HG03469 (cell line): ENCODE measurements at regions not wholly inside any gene's neighbourhood (a gene's known extent, or its start where the extent isn't known, plus 50 kb on each side); places are given as distances from the start of the nearest gene placed in this dataset.

Experiments
- ATAC-seq: cut with Tn5 transposase; IDR thresholded peaks from one replicate; pipeline ENCODE4 v1.9.1; 2021; ENCODE audit warnings: mild to moderate bottlenecking, moderate library complexity, moderate number of reproducible peaks; ENCODE audit not compliant: unreplicated experiment

DNA sequence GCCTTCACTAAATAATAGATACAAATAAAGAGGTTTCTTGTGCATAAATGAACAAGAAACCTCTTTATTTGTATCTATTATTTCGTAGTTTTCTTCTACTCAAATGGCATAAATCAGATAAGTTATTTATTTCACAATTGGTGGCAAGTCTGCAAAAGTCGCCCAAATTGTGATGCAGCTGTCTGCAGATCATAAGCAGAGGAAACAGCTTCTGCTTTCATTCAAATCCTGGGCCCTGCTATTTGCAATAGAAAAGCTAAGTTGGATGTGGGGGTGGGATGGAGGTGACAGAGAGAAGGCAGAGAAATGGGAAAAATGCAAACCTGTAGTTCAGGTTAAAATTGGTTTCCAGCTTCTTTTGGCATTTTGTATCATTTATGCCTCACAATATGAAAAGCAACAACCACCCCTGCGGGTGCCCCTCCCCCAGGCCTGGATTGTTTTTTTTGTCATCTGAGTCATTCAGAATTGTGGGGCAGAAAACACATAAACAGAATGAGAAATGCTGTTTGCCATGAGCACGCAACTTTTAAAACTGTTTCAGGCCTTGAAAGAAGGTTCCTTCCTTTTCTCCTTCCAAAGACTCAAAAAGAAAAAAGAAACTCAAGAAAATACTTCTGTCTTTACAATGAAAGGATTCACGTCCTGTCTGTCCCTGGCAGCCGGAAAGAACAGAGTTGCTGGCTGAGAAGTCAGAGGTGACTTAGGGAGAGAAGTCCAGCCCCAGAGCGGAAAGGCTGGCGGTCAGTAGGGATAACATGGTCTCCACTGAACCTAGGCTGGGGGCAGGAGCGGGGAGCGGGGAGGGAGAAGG, 132.9 kb downstream of the BAMBI start:
- no peak for ATAC-seq

DNA sequence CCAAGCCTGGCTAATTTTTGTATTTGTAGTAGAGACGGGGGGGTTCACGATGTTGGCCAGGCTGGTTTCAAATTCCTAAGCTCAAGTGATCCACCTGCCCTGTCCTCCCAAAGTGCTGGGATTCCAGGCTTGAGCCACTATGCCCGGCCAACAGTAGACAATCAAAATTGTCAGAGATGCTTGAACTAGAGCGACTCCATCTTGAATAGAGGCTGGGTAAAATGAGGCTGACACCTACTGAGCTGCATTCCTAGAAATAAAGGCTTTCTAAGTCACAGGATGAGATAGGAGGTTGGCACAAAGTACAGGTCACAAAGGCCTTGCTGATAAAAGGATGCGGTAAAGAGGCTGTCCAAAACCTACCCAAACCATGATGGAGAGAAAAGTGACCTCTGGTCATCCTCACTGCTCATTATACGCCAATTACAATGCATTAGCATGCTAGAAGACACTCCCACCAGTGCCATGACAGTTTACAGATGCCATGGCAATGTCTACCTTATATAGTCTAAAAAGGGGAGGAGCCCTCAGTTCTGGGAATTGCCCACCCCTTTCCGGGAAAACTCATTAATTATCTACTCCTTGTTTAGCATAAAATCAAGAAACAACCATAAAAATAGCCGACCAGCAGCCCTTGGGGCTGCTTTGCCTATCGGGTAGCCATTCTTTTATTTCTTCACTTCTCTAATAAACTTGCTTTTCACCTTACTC, 134.5 kb downstream of the BAMBI start:
- no peak for ATAC-seq

DNA sequence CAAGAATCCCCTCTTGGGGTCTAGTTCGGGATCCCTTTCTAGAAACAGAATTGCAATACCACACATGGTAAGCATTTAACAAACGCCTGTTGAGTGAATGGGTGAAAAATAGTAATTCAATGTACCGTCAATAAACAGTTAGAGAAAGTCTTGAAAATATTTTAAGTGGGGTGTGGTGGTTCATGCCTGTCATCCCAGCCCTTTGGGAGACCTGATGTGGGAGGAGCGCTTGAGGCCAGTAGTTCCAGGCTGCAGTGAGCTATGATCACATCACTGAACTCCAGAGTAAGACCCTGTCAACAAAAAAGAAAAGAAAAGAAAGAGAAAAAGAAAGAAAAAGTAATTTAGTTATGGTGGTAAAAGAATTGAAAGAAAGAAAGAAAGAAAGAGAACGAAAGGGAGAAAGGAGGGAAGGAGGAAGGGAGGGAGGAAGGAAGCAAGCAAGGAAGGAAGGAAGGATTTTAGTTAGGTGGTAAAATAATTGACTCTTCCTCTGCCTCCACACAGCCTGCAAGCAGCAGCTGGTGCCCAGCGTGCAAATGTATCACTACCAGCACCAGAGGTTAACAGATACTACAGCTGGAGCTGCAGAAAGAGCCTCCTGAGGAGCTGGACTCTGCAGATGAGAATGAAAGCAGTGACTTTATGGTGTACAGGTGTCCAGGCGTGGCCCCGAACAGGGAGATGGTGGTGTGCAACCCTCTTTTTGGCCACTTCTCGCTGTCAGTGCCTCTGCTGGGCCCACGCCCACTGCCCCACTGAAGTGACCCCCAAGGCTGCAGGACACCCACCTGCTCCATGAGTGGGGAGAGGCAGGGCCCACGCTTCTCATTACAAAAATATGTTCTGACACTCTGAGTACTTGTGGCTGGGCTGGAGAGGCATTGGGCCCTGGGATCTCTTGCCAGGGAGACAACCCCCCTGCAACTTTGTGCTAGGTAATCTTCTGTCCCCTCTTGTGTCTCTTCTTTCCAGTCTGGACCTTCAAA, 135.4 kb downstream of the BAMBI start:
- no peak for ATAC-seq

DNA sequence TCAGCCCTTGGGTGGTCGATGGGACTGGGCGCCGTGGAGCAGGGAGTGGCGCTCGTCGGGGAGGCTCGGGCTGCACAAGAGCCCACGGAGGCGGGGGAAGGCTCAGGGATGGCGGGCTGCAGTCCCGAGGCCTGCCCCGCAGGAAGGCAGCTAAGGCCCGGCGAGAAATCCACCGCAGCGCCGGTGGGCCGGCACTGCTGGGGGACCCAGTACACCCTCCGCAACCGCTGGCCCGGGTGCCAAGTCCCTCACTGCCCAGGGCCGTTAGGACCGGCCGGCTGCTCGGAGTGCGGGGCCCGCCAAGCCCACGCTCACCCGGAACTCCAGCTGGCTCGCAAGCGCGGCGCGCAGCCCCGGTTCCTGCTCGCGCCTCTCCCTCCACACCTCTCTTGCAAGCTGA, 138.4 kb downstream of the BAMBI start:
- ATAC-seq = no peak

DNA sequence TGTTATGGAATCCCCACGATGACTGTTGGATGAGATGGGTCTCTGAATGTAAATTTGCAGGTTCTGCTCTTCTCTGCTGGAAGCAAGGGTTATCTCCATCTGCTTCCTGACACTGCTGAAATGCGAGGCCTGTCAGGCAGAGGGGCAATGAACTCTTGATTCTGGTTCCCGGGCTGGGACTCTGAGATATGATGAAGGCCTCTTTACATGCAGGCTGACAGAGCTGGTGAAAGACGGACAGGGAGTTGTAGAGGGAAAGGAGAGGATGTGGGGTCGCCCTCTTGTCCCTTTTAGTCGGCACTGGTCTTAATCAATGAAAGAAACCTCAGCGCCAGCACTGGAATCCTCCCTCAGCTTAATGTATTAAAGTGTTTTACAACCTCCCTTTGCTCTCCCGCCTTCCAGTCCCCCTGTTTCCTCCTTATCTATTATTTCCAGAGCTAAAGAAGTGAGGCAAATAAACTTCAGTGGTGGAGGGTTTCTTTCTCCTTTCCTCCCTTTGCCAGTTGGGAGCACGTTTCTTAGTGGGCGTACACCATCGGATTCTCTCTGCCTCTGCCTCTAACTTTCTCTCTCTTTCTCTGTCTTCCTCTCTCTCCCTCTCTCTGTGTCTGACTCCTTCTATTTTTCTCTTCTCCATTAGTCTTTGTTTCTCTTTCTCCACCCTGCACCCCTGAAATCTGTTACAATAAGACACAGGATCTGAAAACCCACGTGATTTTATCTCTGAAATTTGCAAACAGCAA, 145.6 kb downstream of the BAMBI start:
- ATAC-seq = no peak

DNA sequence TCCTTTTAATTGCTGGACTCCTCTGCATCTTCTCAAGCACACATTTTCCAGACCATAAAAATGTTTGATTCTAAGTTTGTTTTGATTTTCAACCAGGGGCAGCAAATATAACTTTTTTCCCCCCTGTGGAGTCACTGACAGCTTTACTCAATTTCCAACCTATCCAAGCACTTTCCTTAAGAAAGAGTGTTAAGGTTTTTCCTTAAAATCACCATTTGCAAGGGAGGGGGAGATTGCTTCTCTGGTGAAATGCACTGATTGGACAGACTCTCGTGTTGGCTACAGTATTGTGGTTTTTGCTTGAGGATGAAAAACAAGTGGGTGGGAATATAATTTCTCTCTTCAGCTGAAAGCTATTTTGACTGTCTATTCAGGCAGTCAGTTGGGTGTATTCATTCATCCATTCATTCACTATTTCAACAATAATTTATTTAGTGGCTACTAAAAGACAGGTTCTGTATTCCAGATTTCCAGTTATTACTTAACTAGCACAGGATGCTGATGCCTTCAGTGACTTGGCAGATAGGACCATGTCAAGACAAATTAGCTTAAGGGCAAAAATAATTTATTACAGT, 146.3 kb downstream of the BAMBI start:
- no peak for ATAC-seq

DNA sequence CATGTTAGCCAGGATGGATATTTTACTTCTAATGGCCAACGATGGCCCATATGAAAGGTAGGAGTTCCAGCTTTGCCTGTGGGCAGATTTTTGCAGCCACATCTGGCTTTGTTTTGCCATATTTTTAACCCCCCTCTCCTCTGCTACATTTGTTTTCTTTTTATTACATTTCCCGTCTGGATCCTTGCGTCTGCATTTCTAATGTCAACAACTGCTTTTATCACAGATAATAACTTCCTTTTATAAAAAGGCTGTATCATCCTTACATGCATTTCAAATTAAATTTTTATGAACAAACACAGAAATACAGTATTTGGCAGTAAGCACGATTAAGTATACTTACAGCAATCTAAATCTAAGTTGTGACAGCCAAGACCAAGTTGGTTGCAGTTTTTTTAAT, 156.0 kb downstream of the BAMBI start:
- no peak for ATAC-seq

DNA sequence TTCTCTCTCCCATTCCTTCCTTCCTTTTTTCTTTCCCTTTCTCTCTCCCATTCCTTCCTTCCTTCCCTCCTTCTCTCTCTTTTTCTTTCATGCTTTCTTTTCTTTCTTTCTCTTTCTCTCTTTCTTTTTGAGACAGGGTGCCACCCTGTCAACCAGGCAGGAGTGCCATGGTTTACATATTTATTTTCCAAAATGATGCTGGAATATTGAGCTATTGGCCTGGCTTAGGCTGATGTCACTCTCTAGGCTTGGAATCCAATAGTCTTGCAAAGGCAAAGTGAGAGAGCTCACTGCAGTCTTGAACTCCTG, 159.1 kb downstream of the BAMBI start:
- ATAC-seq = no peak

DNA sequence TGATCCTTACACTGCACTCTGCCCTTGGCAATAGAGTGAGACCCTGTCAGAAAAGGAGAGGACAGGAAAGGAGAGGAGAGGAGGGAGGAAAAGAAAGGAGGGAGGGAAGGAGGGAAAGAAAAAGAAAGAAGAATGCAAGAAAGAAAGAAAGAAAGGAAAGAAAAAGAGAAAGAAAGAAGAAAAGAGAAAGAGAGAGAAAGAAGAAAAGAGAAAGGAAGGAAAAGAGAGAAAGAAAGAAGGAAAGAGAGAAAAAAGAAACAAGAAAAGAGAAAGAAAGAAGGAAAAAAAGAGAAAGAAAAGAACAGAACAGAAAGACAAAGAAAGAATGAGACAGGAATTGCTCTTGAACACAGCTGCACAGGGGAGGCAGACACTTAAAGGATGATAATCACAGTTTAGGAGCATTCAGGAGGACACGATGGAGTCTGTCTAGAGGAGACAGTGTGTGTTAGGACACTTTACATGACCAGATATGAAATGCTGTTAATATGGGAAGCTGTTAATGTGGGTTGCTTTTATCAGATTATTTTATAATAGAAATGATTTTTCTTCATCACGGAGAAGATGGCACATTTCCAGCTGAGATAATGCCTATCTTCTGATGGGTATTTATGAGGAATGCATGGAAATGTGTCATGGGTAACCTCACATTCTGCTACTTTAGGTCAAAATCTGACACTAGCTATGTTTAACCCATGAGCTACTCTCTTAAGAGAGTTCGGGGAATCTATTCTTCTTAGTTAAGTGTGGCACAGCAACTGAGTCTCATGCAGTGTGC, 160.5 kb downstream of the BAMBI start:
- no peak for ATAC-seq

DNA sequence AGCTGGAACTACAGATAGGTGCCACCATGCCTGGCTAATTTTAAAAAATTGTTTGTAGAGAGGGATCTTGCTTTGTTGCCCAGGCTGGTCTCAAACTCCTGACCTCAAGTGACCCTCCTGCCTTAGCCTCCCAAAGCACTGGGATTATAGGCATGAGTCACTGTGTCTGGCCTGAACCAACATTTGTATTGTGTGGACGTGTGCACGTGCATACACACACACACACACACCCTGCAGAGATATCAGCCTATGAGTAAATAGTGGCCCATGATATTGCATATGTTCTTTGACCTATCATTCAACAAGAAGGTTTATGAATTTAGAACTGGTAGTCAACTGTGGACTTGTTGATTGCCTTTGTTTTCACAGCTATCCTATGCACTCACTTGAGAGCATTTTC, 161.6 kb downstream of the BAMBI start:
- no peak for ATAC-seq

DNA sequence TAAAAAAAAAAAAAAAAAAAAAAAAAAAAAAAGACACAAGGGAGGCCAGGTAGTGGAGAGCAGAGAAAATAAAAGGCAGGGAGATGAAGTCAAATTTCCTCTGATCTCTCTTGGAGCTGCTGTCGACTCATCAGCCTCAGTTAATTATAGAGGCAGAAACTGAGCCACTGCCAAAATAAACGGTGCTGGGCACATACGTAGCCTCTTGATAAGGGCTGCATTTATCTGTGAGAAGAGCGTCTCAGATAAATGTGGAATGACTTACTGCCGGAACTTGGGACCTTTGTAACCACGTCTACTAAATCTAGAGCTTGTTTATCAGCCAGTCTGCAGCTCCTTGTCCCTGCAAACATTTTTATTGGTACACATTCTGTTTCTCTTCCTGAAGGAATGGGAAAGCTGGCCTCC, 162.3 kb downstream of the BAMBI start:
- ATAC-seq = no peak

DNA sequence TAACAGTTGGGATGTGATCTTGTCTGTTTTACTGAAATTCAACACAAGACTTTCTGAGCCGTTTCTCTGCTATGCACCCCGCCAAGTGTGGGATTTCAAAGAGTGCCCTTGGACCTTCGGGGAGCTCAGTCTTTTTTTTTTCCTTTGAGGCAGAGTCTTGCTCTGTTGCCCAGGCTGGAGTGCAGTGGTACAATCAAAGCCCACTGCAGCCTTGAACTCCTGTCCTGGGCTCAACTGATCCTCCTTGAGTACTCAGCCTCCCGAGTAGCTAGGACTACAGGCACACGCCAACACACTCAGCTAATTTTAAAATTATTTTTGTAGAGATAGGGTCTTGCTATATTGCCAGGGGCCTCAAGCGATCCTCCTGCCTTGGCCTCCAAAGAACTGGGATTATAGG, 162.9 kb downstream of the BAMBI start:
- ATAC-seq = no peak

DNA sequence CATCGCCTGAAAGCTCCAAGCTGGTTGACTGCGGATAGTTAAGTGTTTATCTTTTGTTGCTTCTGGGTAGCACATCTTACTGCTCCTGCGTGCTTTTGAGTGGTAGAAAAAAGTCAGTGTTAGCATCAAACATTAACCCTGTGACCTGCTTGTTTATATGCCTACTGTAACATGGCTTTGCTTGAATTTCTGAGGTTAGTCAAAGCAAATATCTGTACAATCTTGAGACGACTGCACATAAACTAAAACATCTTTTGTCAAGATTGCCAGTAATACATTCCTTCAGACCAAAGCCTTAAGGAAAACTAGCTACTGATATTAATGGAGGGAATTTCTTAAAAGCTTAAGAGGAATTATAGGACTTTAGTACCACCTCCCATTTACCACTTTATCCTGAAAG, 163.7 kb downstream of the BAMBI start:
- ATAC-seq = no peak

DNA sequence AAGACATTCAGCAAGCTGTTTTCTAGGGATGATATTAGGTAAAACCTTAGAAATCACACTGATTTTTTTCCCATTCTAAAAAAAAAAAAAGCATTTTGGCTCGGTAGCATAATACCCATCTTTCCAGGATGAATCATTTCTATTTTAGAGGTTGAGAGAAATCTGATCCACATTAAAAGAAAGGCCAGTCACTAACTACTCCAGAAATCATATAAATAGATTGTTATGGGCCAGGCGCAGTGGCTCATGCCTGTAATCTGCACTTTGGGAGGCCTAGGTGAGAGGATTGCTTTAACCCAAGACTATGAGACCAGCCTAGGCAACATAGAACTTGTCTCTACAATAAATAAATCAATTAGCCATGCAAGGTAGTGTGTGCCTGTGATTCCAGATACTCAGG, 164.3 kb downstream of the BAMBI start:
- no peak for ATAC-seq

DNA sequence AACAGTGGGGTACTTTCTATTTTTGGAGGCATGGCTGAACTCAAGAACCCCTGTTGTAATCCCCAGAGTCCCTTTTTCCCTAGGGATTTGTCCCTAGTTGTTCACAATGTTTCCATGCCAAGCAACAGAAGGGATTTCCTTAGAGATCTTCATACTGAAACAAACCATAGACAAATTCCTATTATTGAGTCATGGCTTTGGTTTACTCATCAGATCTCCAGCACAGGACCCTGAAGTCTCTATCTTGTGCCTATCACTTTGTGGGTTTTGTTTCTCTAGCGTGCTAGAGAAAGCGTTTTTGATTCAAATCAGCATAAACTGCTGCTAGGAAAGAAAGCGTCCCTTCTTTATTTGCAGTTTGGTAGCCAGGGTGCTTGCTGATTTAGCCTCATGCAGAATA, 165.0 kb downstream of the BAMBI start:
- no peak for ATAC-seq

DNA sequence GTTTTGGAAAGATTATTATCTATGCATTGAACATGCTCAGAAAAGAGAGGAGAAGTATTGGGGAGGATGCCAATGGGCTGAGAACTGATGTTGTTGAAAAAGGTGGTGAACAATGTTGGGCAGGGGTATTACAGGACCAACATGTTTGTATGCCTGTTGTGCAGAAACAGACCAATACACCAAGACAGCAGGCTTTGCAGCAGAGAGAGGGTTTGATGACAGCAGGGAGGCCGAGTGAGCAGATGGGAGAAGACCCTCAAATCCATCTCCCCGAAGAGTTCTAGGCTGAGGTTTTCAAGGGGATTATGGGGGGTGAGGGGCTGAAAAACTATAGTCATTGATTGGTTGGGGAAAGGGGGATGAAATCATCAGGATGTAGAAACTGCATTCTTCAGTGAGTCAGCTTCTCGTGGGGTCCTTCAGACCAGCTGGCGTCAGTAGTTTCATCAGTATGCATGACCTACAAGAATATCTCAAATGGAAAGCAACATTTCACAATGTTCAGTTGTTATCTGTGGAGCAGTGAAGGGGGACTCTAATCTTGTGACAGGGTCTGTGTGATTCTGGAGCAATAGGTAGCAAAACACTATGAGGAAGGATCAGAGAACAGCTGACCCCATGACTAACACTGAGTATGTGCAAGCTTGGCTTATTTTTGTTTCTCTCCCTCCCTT, 167.8 kb downstream of the BAMBI start:
- ATAC-seq = no peak

DNA sequence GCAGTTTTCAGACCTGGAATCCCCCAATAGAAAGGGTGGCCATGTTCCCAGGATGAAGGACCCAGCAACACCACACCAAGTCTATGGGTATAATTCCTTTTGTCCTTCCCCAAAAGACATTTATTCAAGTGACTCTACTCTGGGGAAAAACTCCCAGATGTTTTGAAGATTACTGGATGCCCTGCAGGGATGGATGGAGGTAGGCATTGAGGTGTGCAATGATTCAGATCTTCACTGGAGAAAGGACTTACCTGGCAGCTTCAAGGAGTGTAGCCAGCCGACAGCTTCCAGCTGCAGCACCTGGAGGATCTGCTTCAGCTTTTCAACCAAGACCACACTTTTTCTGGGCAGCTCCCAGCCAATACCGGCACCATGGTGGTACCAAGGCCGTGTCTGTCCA, 172.0 kb downstream of the BAMBI start:
- ATAC-seq = no peak

DNA sequence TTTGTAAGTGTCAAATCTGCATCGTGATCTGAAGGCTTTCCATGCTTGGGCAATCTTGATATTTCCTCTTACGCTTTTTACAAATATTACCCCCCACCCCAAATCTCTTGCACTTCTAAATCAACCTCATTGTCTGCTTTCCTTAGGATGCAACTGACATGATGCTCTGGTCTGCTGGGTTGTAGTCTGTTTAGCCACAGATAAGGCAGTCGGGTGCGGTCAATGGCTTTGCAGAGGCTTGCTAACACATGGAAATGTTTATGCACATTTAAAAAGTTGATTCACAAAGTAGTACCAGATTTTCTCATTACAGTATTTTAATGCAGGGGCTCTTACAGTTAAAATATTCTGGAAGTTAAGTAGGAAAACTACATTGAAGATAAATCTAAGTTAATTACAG, 172.5 kb downstream of the BAMBI start:
- ATAC-seq = no peak

DNA sequence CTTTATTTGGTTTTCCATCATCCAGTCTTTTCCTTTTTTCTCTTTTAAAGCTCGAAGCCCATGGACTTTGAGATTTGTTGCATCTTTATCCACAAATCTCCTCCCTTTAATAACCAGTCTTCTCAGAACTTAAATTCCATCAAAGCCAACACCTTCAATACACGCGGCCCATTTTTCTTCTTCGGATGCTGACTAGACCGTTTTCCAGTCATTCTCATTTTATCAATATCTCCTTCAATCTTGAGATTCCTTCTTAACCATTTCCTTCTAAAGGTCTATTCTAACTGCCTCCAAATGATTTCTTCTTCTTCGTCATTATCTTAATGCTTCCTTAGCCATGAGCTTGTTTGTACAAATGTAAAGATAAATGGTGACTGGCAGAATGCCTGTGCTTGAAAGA, 173.5 kb downstream of the BAMBI start:
- no peak for ATAC-seq
